Ovary (tissue), 7 donors: ENCODE measurements at regions not wholly inside any gene's neighbourhood (a gene's known extent, or its start where the extent isn't known, plus 50 kb on each side); places are given as distances from the start of the nearest gene placed in this dataset.
A peak's percentile ranks its signal among the peaks of the same experiment; 100 is the strongest.

Source experiments
- DNase-seq, 5 donors: peaks; one replicate each; pipeline ENCODE4 v3.0.0-alpha.2; 2019 to 2020
- H3K27ac ChIP-seq, 2 donors: fragments of 200-600 bp; one replicate each; pipeline versions ENCODE4 v1.5.1 to v1.8.0; 2019 to 2022
- H3K27me3 ChIP-seq: fragments of 200-600 bp; one replicate; pipeline ENCODE4 v1.8.0; 2022
- H3K36me3 ChIP-seq: fragments of 200-600 bp; sonication (generic); one replicate; pipeline ENCODE4 v1.5.1; 2019
- H3K4me1 ChIP-seq: one replicate; pipeline ENCODE4 v1.8.1; 2013; ENCODE audit warnings: mild to moderate bottlenecking, moderate library complexity; ENCODE audit not compliant: insufficient read depth
- H3K4me3 ChIP-seq: fragments of 200-600 bp; sonication (generic); one replicate; pipeline ENCODE4 v1.5.1; 2017
- H3K9me3 ChIP-seq, 2 donors: fragments of 200-600 bp in 1 of 2; sonication (generic) in 1 of 2; one replicate each; pipeline versions ENCODE4 v1.5.1 to v1.8.1; 2013 to 2019; ENCODE audit warnings: mild to moderate bottlenecking in 1 of 2, moderate library complexity in 1 of 2
- CTCF ChIP-seq, 3 donors: fragments of 450-650 bp in 2 of 3; fragments of 200-600 bp in 1 of 3; IDR thresholded peaks; one replicate each; pipeline versions ENCODE4 v1.5.1 to v1.8.0; 2016 to 2022; ENCODE audit warnings: antibody characterized with exemption in 3 of 3, mild to moderate bottlenecking in 1 of 3
- EP300 ChIP-seq: sonication (generic); formaldehyde crosslinking; IDR thresholded peaks from one replicate; pipeline ENCODE4 v1.6.1; 2017; ENCODE audit warnings: antibody characterized with exemption
- POLR2A ChIP-seq: fragments of 450-650 bp; IDR thresholded peaks from one replicate; pipeline ENCODE4 v1.6.1; 2017; ENCODE audit warnings: antibody characterized with exemption, mild to moderate bottlenecking, moderate library complexity
- WGBS, 3 donors: extraction: QIAGEN DNeasy Blood & Tissue Kit in 1 of 3; methylation state at CpG; one replicate each; pipeline versions ENCODE4 v1.1.5 to v1.1.7; 2013 to 2017; 5-methylcytosine and 5-hydroxymethylcytosine counted together
- intact Hi-C, 4 donors: fragments of 100-400 bp; cut with DNase I; formaldehyde crosslinking; loops; one replicate each; pipeline versions ENCODE4 v1.11.0 to v1.15.1; 2022 to 2023
- donor health status: DM: no; HTN: no; CAD: no; lungs with moderate emphysema.
- donor health status: DM: no; HTN: no; CAD: no.
- donor health status: Bipolar disorder and iron deficiency.
- donor health status: DM: no; HTN: no; CAD: no.
- donor health status: DM: yes; HTN: yes; CAD: no.

- no peak for TF ChIP-seq CTCF (IDR thresholded peaks at IDR 0.05)
- no peak for TF ChIP-seq EP300
- no peak overlapping the region for H3K27ac ChIP-seq
- 35 to 43% (median 41%) methylated on average over 1 of the region's 1 CpG for WGBS, 3 donors
- intact Hi-C loops = no loop called here
- DNase-seq = no peak
- H3K4me1 ChIP-seq = no peaks in the 10 kb centered on the region
- no peak overlapping the region for H3K4me3 ChIP-seq
- no peaks in the 10 kb centered on the region for H3K9me3 ChIP-seq
- no peaks in the 10 kb centered on the region for H3K36me3 ChIP-seq
- no peaks in the 10 kb centered on the region for H3K27me3 ChIP-seq
Measured at GRCh38 chrX:96311366-96311765, 373.3 kb upstream of the DIAPH2 start.

GRCh38 chrX:96314985-96315384, 369.7 kb upstream of the DIAPH2 start:
- DNase-seq = no peak
- no peaks in the 10 kb centered on the region for H3K9me3 ChIP-seq
- H3K27ac ChIP-seq = no peak overlapping the region
- H3K4me3 ChIP-seq = no peak overlapping the region
- H3K36me3 ChIP-seq = no peaks in the 10 kb centered on the region
- TF ChIP-seq EP300 (no peak), POLR2A (no peak), CTCF (IDR thresholded peaks at IDR 0.05) (no peak)
- no peaks in the 10 kb centered on the region for H3K4me1 ChIP-seq
- H3K27me3 ChIP-seq = no peaks in the 10 kb centered on the region
- intact Hi-C loops = no loop called here
- WGBS, 3 donors = 73 to 74% (median 74%) methylated on average over 2 of the region's 2 CpGs

GRCh38 chrX:96361844-96362243, 322.8 kb upstream of the DIAPH2 start:
- TF ChIP-seq CTCF (IDR thresholded peaks at IDR 0.05) = no peak
- TF ChIP-seq EP300 = no peak
- TF ChIP-seq POLR2A = no peak
- 67 to 76% (median 75%) methylated on average over 3 of the region's 3 CpGs for WGBS, 3 donors
- Histone ChIP-seq H3K27ac (no peak overlapping the region), H3K9me3 (no peaks in the 10 kb centered on the region), H3K4me3 (no peak overlapping the region), H3K36me3 (no peaks in the 10 kb centered on the region), H3K27me3 (no peaks in the 10 kb centered on the region), H3K4me1 (no peaks in the 10 kb centered on the region)
- intact Hi-C loops = no loop called here
- DNase-seq = no peak

GRCh38 chrX:96372313-96373046, 312.2 kb upstream of the DIAPH2 start:
- DNase-seq = peak in 1 of 5 donors; percentile 28
- Histone ChIP-seq H3K27ac (no peak overlapping the region), H3K36me3 (no peaks in the 10 kb centered on the region), H3K4me3 (no peak overlapping the region), H3K27me3 (no peaks in the 10 kb centered on the region), H3K9me3 (no peaks in the 10 kb centered on the region), H3K4me1 (no peaks in the 10 kb centered on the region)
- 24 to 27% (median 27%) methylated on average over 7 of the region's 7 CpGs for WGBS, 3 donors
- intact Hi-C loops = no loop called here
- TF ChIP-seq POLR2A = no peak
- TF ChIP-seq EP300 = no peak
- TF ChIP-seq CTCF (IDR thresholded peaks at IDR 0.05) = peak; percentile 22 to 47 (median 45)
